Thoracic aorta (tissue), 2 donors: ENCODE measurements at regions not wholly inside any gene's neighbourhood (a gene's known extent, or its start where the extent isn't known, plus 50 kb on each side); places are given as distances from the start of the nearest gene placed in this dataset.

Experiments used
- ATAC-seq: fragments of 150-250 bp; one replicate; pipeline ENCODE4 v1.8.0; 2017; ENCODE audit warnings: low read depth; ENCODE audit not compliant: insufficient number of reproducible peaks, low FRiP score
- DNase-seq: peaks from one replicate; pipeline ENCODE4 v3.0.0-alpha.2; 2020; ENCODE audit warnings: low spot score
- H3K27ac ChIP-seq, 2 donors: fragments of 200-600 bp; sonication (generic); 1 replicate in 1 of 2; 2 replicates in 1 of 2; pipeline ENCODE4 v1.5.1; 2016; ENCODE audit warnings: mild to moderate bottlenecking in 2 of 2, moderate library complexity in 2 of 2
- H3K27me3 ChIP-seq: fragments of 200-600 bp; sonication (generic); replicated peaks from 2 replicates; pipeline ENCODE4 v1.6.0; 2016; ENCODE audit warnings: mild to moderate bottlenecking; ENCODE audit not compliant: insufficient read depth
- H3K36me3 ChIP-seq: fragments of 200-600 bp; sonication (generic); one replicate; pipeline ENCODE4 v1.5.1; 2016
- H3K4me1 ChIP-seq, 2 donors: fragments of 200-600 bp; sonication (generic); 1 replicate in 1 of 2; 2 replicates in 1 of 2; pipeline versions ENCODE4 v1.5.1 to v1.6.0; 2016; ENCODE audit warnings: low read depth in 2 of 2, mild to moderate bottlenecking in 1 of 2; ENCODE audit not compliant: control insufficient read depth in 1 of 2
- H3K4me3 ChIP-seq: fragments of 200-600 bp; sonication (generic); 2 replicates; pipeline ENCODE4 v1.5.1; 2016; ENCODE audit warnings: mild to moderate bottlenecking
- H3K9me3 ChIP-seq: fragments of 200-600 bp; sonication (generic); 2 replicates; pipeline ENCODE4 v1.5.1; 2016
- CTCF ChIP-seq: fragments of 200-600 bp; sonication (generic); IDR thresholded peaks from one replicate; pipeline ENCODE4 v1.5.1; 2019; ENCODE audit warnings: antibody characterized with exemption

- H3K27me3 ChIP-seq: no peaks in the 10 kb centered on the region
- DNase-seq (no peak), ATAC-seq (no peak)
- H3K9me3 ChIP-seq: no peaks in the 10 kb centered on the region
- H3K27ac ChIP-seq: no peak overlapping the region
- no peaks in the 10 kb centered on the region for H3K36me3 ChIP-seq
- no peak for TF ChIP-seq CTCF
- H3K4me1 ChIP-seq: no peaks in the 10 kb centered on the region
- H3K4me3 ChIP-seq: no peak overlapping the region
Measured at GRCh38 chr5:93300309-93300923, 280.6 kb downstream of the NR2F1-AS1 start.

GRCh38 chr5:93299681-93300308, 281.2 kb downstream of the NR2F1-AS1 start:
- ATAC-seq (no peak), DNase-seq (no peak)
- no peak overlapping the region for H3K27ac ChIP-seq
- H3K4me1 ChIP-seq: no peaks in the 10 kb centered on the region
- H3K9me3 ChIP-seq: no peaks in the 10 kb centered on the region
- H3K36me3 ChIP-seq: no peaks in the 10 kb centered on the region
- no peak overlapping the region for H3K4me3 ChIP-seq
- no peaks in the 10 kb centered on the region for H3K27me3 ChIP-seq
- TF ChIP-seq CTCF: no peak

GRCh38 chr5:93297116-93297515, 283.9 kb downstream of the NR2F1-AS1 start:
- TF ChIP-seq CTCF: no peak
- Histone ChIP-seq H3K9me3 (no peaks in the 10 kb centered on the region), H3K4me3 (no peak overlapping the region), H3K27me3 (no peaks in the 10 kb centered on the region), H3K36me3 (no peaks in the 10 kb centered on the region), H3K27ac (no peak overlapping the region), H3K4me1 (no peaks in the 10 kb centered on the region)
- ATAC-seq (no peak), DNase-seq (no peak)

GRCh38 chr5:93296338-93296737, 284.7 kb downstream of the NR2F1-AS1 start:
- no peaks in the 10 kb centered on the region for H3K36me3 ChIP-seq
- H3K9me3 ChIP-seq: no peaks in the 10 kb centered on the region
- H3K27ac ChIP-seq: no peak overlapping the region
- ATAC-seq (no peak), DNase-seq (no peak)
- no peak overlapping the region for H3K4me3 ChIP-seq
- no peaks in the 10 kb centered on the region for H3K4me1 ChIP-seq
- H3K27me3 ChIP-seq: no peaks in the 10 kb centered on the region
- TF ChIP-seq CTCF: no peak

GRCh38 chr5:93294996-93295395, 286.0 kb downstream of the NR2F1-AS1 start:
- TF ChIP-seq CTCF: no peak
- H3K36me3 ChIP-seq: no peaks in the 10 kb centered on the region
- no peaks in the 10 kb centered on the region for H3K4me1 ChIP-seq
- no peak overlapping the region for H3K27ac ChIP-seq
- H3K4me3 ChIP-seq: no peak overlapping the region
- ATAC-seq (no peak), DNase-seq (no peak)
- H3K9me3 ChIP-seq: no peaks in the 10 kb centered on the region
- no peaks in the 10 kb centered on the region for H3K27me3 ChIP-seq
